Loucy (cell line): ENCODE measurements at regions not wholly inside any gene's neighbourhood (a gene's known extent, or its start where the extent isn't known, plus 50 kb on each side); places are given as distances from the start of the nearest gene placed in this dataset.

Source experiments
- H2AFZ ChIP-seq: fragments of 200-600 bp; sonication (generic); 2 replicates; pipeline ENCODE4 v1.6.0; 2016; ENCODE audit warnings: antibody characterized with exemption, mild to moderate bottlenecking, low read length, moderate library complexity
- H3F3A ChIP-seq: fragments of 200-600 bp; 2 replicates; pipeline ENCODE4 v1.6.0; 2016; ENCODE audit warnings: antibody characterized with exemption, low read depth, mild to moderate bottlenecking
- H3K27me3 ChIP-seq: fragments of 200-600 bp; sonication (generic); 2 replicates; pipeline ENCODE4 v1.6.1; 2014; ENCODE audit warnings: low read length, mild to moderate bottlenecking; ENCODE audit not compliant: insufficient read depth, poor library complexity, severe bottlenecking
- H3K36me3 ChIP-seq: fragments of 200-600 bp; sonication (generic); 2 replicates; pipeline ENCODE4 v1.6.1; 2016; ENCODE audit warnings: low read length; ENCODE audit not compliant: insufficient read depth
- H3K4me1 ChIP-seq: fragments of 200-600 bp; sonication (generic); 2 replicates; pipeline ENCODE4 v1.5.1; 2014; ENCODE audit warnings: low read length, mild to moderate bottlenecking; ENCODE audit not compliant: insufficient read depth, poor library complexity, severe bottlenecking
- H3K4me2 ChIP-seq: fragments of 200-600 bp; sonication (generic); 2 replicates; pipeline ENCODE4 v1.6.0; 2014; ENCODE audit warnings: antibody characterized with exemption, low read length, low read depth, mild to moderate bottlenecking; ENCODE audit not compliant: poor library complexity, severe bottlenecking
- H3K4me3 ChIP-seq: fragments of 200-600 bp; sonication (generic); 2 replicates; pipeline ENCODE4 v1.5.1; 2014; ENCODE audit warnings: low read length, mild to moderate bottlenecking, mixed read lengths; ENCODE audit not compliant: poor library complexity, severe bottlenecking
- H3K79me2 ChIP-seq: fragments of 200-600 bp; sonication (generic); 2 replicates; pipeline ENCODE4 v1.6.1; 2014; ENCODE audit warnings: low read length; ENCODE audit not compliant: insufficient read depth
- H3K9ac ChIP-seq: fragments of 200-600 bp; sonication (generic); 2 replicates; pipeline ENCODE4 v1.6.0; 2014; ENCODE audit warnings: mild to moderate bottlenecking, low read depth, low read length, moderate library complexity; ENCODE audit not compliant: poor library complexity, severe bottlenecking
- H3K9me2 ChIP-seq: fragments of 200-600 bp; sonication (generic); replicated peaks from 2 replicates; pipeline ENCODE4 v1.6.1; 2016; ENCODE audit warnings: low read depth, low read length, mixed read lengths
- H3K9me3 ChIP-seq: fragments of 200-600 bp; sonication (generic); 2 replicates; pipeline ENCODE4 v1.6.1; 2014; ENCODE audit warnings: mild to moderate bottlenecking, antibody characterized with exemption, low read length, low read depth; ENCODE audit not compliant: insufficient read depth
- H4K20me1 ChIP-seq: fragments of 200-600 bp; sonication (generic); 2 replicates; pipeline ENCODE4 v1.6.0; 2014; ENCODE audit warnings: antibody characterized with exemption, low read length, mild to moderate bottlenecking; ENCODE audit not compliant: insufficient read depth, poor library complexity, severe bottlenecking
- EZH2phosphoT487 ChIP-seq: fragments of 200-600 bp; IDR thresholded peaks from 2 replicates; pipeline ENCODE4 v1.6.1; 2018; ENCODE audit warnings: antibody characterized with exemption, mild to moderate bottlenecking, moderate library complexity, borderline replicate concordance
- TF ChIP-seq, protein P1 (sequence below): fragments of 200-600 bp; sonication (generic); conservative IDR thresholded peaks from 2 replicates; pipeline ENCODE4 v1.5.1; 2014; ENCODE audit warnings: mild to moderate bottlenecking, antibody characterized with exemption, low read length

DNA sequence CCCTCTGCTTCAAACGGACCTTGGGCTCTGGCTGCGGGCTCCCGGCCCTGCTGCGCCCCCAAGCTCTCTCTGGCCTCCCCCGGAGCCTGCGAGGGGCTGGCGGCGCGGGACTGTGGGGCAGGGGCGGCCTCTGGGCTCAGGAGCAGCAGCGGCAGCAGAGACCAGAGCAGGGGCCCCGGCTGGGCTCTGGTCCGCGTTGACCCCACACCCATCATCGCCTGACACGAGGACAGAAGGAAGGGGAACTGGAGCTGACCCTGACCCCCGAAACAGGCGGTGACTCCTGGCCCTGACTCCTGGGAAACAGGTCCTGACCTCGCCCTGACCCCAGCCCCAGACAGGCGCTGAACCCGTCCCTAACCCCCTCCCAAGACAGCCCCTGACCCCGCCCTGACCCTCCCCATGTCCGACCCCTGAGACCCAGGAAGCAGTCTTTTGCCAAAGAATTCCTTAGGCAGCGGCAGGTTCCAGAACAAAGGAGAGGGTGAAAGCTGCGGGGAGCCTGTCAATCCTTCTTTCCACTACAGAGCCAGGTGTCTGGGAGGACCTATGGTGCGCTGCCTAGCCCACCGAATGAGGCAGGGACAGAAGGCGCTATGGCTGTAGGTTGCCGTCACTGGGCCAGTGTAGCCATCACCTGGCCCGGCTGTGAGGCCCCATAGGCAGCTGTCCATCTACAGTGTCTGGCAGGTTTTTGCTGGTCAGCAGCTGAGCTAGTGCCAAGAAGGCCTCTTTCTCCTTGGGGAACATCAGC is 74.7 kb upstream of the SPTLC1 start:
- Histone ChIP-seq H3K9ac (no peak overlapping the region), H3K9me3 (no peaks in the 10 kb centered on the region), H3K4me3 (no peak overlapping the region), H3K4me2 (no peak overlapping the region), H3K9me2 (no peaks in the 10 kb centered on the region), H4K20me1 (no peaks in the 10 kb centered on the region), H3K79me2 (no peaks in the 10 kb centered on the region), H3K4me1 (peaks cover 7% of the 10 kb centered on the region), H3K27me3 (no peaks in the 10 kb centered on the region), H2AFZ (no peak overlapping the region), H3K36me3 (no peaks in the 10 kb centered on the region), H3F3A (no peaks in the 10 kb centered on the region)
- no peak for TF ChIP-seq EZH2phosphoT487
- TF ChIP-seq, protein P1, sequence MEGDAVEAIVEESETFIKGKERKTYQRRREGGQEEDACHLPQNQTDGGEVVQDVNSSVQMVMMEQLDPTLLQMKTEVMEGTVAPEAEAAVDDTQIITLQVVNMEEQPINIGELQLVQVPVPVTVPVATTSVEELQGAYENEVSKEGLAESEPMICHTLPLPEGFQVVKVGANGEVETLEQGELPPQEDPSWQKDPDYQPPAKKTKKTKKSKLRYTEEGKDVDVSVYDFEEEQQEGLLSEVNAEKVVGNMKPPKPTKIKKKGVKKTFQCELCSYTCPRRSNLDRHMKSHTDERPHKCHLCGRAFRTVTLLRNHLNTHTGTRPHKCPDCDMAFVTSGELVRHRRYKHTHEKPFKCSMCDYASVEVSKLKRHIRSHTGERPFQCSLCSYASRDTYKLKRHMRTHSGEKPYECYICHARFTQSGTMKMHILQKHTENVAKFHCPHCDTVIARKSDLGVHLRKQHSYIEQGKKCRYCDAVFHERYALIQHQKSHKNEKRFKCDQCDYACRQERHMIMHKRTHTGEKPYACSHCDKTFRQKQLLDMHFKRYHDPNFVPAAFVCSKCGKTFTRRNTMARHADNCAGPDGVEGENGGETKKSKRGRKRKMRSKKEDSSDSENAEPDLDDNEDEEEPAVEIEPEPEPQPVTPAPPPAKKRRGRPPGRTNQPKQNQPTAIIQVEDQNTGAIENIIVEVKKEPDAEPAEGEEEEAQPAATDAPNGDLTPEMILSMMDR, result no peak

DNA sequence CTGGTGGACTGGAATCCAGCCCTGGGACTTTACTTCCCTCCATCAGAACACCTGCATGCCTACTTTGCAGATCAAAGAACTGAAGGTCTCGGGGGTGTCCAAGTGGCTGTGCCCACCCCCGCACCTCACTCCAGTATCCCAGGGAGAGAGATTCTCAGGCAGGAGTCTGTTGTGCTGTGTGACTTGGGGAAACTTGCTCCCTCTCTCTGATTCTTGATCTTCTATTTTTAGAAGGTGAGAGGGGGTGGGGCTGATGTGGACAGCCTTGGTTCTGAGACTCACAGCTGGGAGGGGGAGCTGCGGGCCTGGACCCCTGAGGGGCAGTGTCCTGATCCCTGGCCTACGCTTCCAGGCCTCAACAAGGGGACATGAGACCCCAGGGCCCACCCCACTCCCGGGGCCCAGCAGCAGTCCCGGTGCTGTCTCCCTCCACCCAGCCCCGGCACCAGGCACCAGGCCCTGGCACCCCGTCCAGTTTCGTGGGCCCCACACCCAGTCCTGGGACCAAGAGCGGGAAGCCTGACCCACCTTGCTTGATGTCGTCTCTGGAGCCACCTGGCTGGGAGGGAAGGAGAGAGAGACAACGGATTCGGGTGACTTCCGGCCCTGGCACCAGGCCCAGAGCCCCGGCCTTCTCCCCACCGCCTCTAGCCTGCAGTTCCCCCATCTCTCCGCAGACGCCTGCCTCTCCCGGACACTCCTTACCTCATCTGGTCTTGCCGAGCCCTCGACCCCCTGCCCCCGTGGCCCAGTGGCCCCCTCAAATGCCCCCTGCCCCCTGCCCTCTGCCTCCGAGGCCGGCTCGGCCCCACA is 74.0 kb upstream of the SPTLC1 start:
- Histone ChIP-seq H3F3A (no peaks in the 10 kb centered on the region), H3K79me2 (no peaks in the 10 kb centered on the region), H3K4me1 (peaks cover 7% of the 10 kb centered on the region), H3K4me2 (no peak overlapping the region), H2AFZ (no peak overlapping the region), H4K20me1 (no peaks in the 10 kb centered on the region), H3K36me3 (no peaks in the 10 kb centered on the region), H3K27me3 (no peaks in the 10 kb centered on the region), H3K9me3 (no peaks in the 10 kb centered on the region), H3K9me2 (no peaks in the 10 kb centered on the region), H3K9ac (no peak overlapping the region), H3K4me3 (no peak overlapping the region)
- no peak for TF ChIP-seq EZH2phosphoT487
- TF ChIP-seq, protein P1, result no peak

DNA sequence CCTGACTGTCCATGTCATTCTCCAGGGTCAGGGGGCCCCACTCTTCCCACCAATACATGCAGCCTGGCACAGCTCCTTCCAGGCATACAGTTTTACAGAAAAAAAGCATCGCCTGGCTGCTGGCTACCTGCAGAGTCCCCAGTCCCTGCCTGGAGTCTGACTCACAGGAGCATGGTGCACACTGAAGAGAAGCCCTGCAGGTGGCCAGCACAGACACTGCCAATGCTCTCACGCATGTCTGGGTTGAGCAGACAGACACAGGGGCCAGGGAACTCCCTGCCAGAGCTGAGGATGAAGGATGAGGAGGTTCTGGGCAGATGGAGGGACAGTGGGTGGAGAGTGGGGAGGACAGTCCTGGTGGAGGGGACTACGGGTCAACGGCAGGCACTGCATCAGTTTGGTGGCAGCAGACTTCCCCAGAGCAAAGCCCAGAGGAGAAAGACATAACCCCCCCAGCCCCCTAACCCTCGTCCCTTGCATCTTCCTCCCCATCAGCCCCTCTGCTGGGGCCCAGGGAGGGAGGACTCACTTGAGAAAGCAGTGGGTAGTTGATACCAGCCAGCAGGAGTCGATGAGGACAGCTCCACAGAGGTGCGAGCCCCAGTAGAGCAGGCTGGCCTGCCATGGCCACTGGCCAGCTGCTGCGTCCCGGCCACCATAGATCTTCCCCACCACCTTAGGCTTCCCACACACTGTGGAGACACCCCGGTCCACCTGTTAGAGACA is 72.9 kb upstream of the SPTLC1 start:
- Histone ChIP-seq H3K4me1 (peaks cover 7% of the 10 kb centered on the region), H3K4me3 (no peak overlapping the region), H3K4me2 (no peak overlapping the region), H3K9me2 (no peaks in the 10 kb centered on the region), H2AFZ (no peak overlapping the region), H3F3A (no peaks in the 10 kb centered on the region), H3K36me3 (no peaks in the 10 kb centered on the region), H4K20me1 (no peaks in the 10 kb centered on the region), H3K27me3 (no peaks in the 10 kb centered on the region), H3K9me3 (no peaks in the 10 kb centered on the region), H3K79me2 (no peaks in the 10 kb centered on the region), H3K9ac (no peak overlapping the region)
- TF ChIP-seq EZH2phosphoT487, result no peak
- TF ChIP-seq, protein P1, result no peak
